MM.1S (cell line): ENCODE measurements at regions not wholly inside any gene's neighbourhood (a gene's known extent, or its start where the extent isn't known, plus 50 kb on each side); places are given as distances from the start of the nearest gene placed in this dataset.

ENCODE experiments used
- DNase-seq: peaks from one replicate; pipeline ENCODE4 v3.0.0-alpha.2; 2015
- H2AFZ ChIP-seq: fragments of 300-600 bp; sonication (generic); 2 replicates; pipeline ENCODE4 v1.6.0; 2016; ENCODE audit warnings: antibody characterized with exemption, low read length
- H3F3A ChIP-seq: fragments of 300-600 bp; sonication (generic); 2 replicates; pipeline ENCODE4 v1.6.1; 2016; ENCODE audit warnings: mild to moderate bottlenecking, antibody characterized with exemption, low read length, moderate library complexity, mixed read lengths; ENCODE audit not compliant: insufficient read depth
- H3K27ac ChIP-seq: fragments of 300-600 bp; sonication (generic); 2 replicates; pipeline ENCODE4 v1.5.1; 2016; ENCODE audit warnings: mild to moderate bottlenecking, low read length
- H3K27me3 ChIP-seq: fragments of 300-600 bp; sonication (generic); replicated peaks from 2 replicates; pipeline ENCODE4 v1.6.0; 2016; ENCODE audit warnings: low read length; ENCODE audit not compliant: insufficient read depth
- H3K36me3 ChIP-seq: fragments of 300-600 bp; sonication (generic); replicated peaks from 2 replicates; pipeline ENCODE4 v1.6.1; 2016; ENCODE audit warnings: mild to moderate bottlenecking, low read length, mixed read lengths; ENCODE audit not compliant: insufficient read depth
- H3K4me1 ChIP-seq: fragments of 300-600 bp; sonication (generic); 2 replicates; pipeline ENCODE4 v1.6.1; 2016; ENCODE audit warnings: low read length, mixed read lengths
- H3K4me2 ChIP-seq: fragments of 300-600 bp; sonication (generic); 2 replicates; pipeline ENCODE4 v1.6.0; 2016; ENCODE audit warnings: low read depth, low read length
- H3K4me3 ChIP-seq: fragments of 300-600 bp; sonication (generic); 2 replicates; pipeline ENCODE4 v1.5.1; 2016; ENCODE audit warnings: low read length, mixed read lengths
- H3K79me2 ChIP-seq: fragments of 300-600 bp; sonication (generic); 2 replicates; pipeline ENCODE4 v1.6.1; 2016; ENCODE audit warnings: mixed run types, low read length, mixed read lengths
- H3K9ac ChIP-seq: fragments of 300-600 bp; sonication (generic); 2 replicates; pipeline ENCODE4 v1.6.1; 2016; ENCODE audit warnings: low read length, mixed read lengths
- H3K9me2 ChIP-seq: fragments of 300-600 bp; sonication (generic); replicated peaks from 2 replicates; pipeline ENCODE4 v1.6.1; 2016; ENCODE audit warnings: mild to moderate bottlenecking, low read length, mixed read lengths; ENCODE audit not compliant: insufficient read depth
- H3K9me3 ChIP-seq: fragments of 300-600 bp; sonication (generic); replicated peaks from 2 replicates; pipeline ENCODE4 v1.6.1; 2016; ENCODE audit warnings: mild to moderate bottlenecking, low read length, mixed read lengths; ENCODE audit not compliant: insufficient read depth
- H4K20me1 ChIP-seq: fragments of 300-600 bp; sonication (generic); 2 replicates; pipeline ENCODE4 v1.6.1; 2016; ENCODE audit warnings: mild to moderate bottlenecking, low read length, moderate library complexity, mixed read lengths; ENCODE audit not compliant: insufficient read depth
- CTCF ChIP-seq: fragments of 300-600 bp; sonication (generic); IDR thresholded peaks from 2 replicates; pipeline ENCODE4 v1.5.1; 2016; ENCODE audit warnings: antibody characterized with exemption, low read length, mixed read lengths
- EZH2 ChIP-seq: fragments of 300-600 bp; sonication (generic); optimal IDR thresholded peaks from 2 replicates; pipeline ENCODE3; 2017; ENCODE audit warnings: low read depth, mild to moderate bottlenecking, antibody characterized with exemption, low read length, mixed read lengths
- EZH2phosphoT487 ChIP-seq: fragments of 300-600 bp; sonication (generic); IDR thresholded peaks from 2 replicates; pipeline ENCODE4 v1.6.1; 2018; ENCODE audit warnings: antibody characterized with exemption, low read length

- Histone ChIP-seq H2AFZ (no peak overlapping the region), H3K9ac (no peak overlapping the region), H3K79me2 (no peaks in the 10 kb centered on the region), H3K27me3 (no peaks in the 10 kb centered on the region), H3K4me3 (no peak overlapping the region), H3K36me3 (no peaks in the 10 kb centered on the region), H4K20me1 (no peaks in the 10 kb centered on the region), H3K4me2 (no peak overlapping the region), H3K9me2 (no peaks in the 10 kb centered on the region), H3K27ac (no peak overlapping the region), H3F3A (no peaks in the 10 kb centered on the region), H3K4me1 (no peaks in the 10 kb centered on the region), H3K9me3 (no peaks in the 10 kb centered on the region)
- DNase-seq: no peak
- TF ChIP-seq EZH2: no peak
Observed at GRCh38 chr12:58097741-58098140, 156.4 kb downstream of the ATP23 start.

DNA sequence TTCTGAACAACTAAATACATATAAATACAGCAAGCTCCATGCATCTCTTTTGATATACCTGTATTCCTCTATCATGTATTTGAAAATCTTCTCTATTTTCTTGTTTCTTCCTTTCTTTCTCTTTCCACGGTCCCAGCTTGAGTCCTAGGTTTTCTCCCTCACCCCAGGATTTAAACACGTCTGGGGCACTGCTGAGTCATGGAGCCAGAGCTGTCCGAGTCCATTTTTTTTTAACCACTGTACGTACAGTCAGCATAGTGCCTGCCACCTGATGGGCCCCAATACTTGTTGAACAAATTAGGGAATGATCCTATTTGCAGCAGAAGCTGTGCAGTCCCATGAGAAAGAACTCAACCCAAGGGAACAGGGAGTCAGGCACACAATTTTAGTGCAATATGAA, 158.1 kb downstream of the ATP23 start:
- Histone ChIP-seq H4K20me1 (no peaks in the 10 kb centered on the region), H3K9me3 (no peaks in the 10 kb centered on the region), H3K4me2 (no peak overlapping the region), H3K4me1 (no peaks in the 10 kb centered on the region), H3K9ac (no peak overlapping the region), H2AFZ (no peak overlapping the region), H3K79me2 (no peaks in the 10 kb centered on the region), H3K36me3 (no peaks in the 10 kb centered on the region), H3K27ac (no peak overlapping the region), H3K9me2 (no peaks in the 10 kb centered on the region), H3K27me3 (no peaks in the 10 kb centered on the region), H3K4me3 (no peak overlapping the region), H3F3A (no peaks in the 10 kb centered on the region)
- no peak for DNase-seq
- TF ChIP-seq CTCF (no peak), EZH2 (no peak), EZH2phosphoT487 (no peak)

DNA sequence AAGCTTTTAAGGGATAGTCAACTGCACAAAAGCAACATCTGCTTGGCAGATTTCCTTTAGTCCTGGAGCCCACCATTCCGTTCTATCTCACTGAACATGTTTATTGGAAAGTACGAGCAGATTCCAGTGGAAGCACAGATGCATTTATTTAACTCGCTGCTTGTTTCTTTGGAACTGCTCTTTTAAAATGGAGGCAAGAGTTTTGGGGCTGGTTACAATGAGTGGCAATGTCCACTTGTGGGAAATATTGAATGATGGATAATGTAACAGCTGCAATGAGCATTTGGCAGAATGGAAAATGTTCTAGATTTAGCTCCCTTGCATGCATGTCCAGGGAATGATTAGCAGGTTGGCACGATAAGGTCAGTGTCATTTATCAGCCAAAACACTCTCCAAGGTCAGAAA, 163.0 kb downstream of the ATP23 start:
- no peaks in the 10 kb centered on the region for H3K9me2 ChIP-seq
- H3K4me3 ChIP-seq: no peak overlapping the region
- no peaks in the 10 kb centered on the region for H3F3A ChIP-seq
- TF ChIP-seq EZH2phosphoT487 (no peak), CTCF (no peak), EZH2 (no peak)
- no peak overlapping the region for H3K4me2 ChIP-seq
- H3K9me3 ChIP-seq: no peaks in the 10 kb centered on the region
- H2AFZ ChIP-seq: no peak overlapping the region
- H3K4me1 ChIP-seq: no peaks in the 10 kb centered on the region
- H3K27me3 ChIP-seq: no peaks in the 10 kb centered on the region
- no peaks in the 10 kb centered on the region for H3K36me3 ChIP-seq
- no peaks in the 10 kb centered on the region for H3K79me2 ChIP-seq
- H4K20me1 ChIP-seq: no peaks in the 10 kb centered on the region
- DNase-seq: no peak
- no peak overlapping the region for H3K9ac ChIP-seq
- no peak overlapping the region for H3K27ac ChIP-seq

- Histone ChIP-seq H3K36me3 (no peaks in the 10 kb centered on the region), H3K27ac (no peak overlapping the region), H3K9me2 (no peaks in the 10 kb centered on the region), H3K4me1 (no peaks in the 10 kb centered on the region), H3K9ac (no peak overlapping the region), H4K20me1 (no peaks in the 10 kb centered on the region), H2AFZ (no peak overlapping the region), H3K9me3 (no peaks in the 10 kb centered on the region), H3K79me2 (no peaks in the 10 kb centered on the region), H3K4me2 (no peak overlapping the region), H3K27me3 (no peaks in the 10 kb centered on the region), H3F3A (no peaks in the 10 kb centered on the region), H3K4me3 (no peak overlapping the region)
- TF ChIP-seq CTCF: peak; percentile 27
- no peak for TF ChIP-seq EZH2phosphoT487
- DNase-seq: no peak
Observed at GRCh38 chr12:58105225-58106119, 164.1 kb downstream of the ATP23 start.
